Esophagus muscularis mucosa (tissue), 4 donors: ENCODE measurements at regions not wholly inside any gene's neighbourhood (a gene's known extent, or its start where the extent isn't known, plus 50 kb on each side); places are given as distances from the start of the nearest gene placed in this dataset.

Source experiments
- DNase-seq: peaks from one replicate; pipeline ENCODE4 v3.0.0-alpha.2; 2017; ENCODE audit errors: extremely low spot score
- H3K27ac ChIP-seq, 4 donors: fragments of 200-600 bp; sonication (generic); replicated peaks in 1 of 4; 1 replicate in 3 of 4; 2 replicates in 1 of 4; pipeline ENCODE4 v1.5.1; 2016 to 2019; ENCODE audit warnings: mild to moderate bottlenecking in 1 of 4
- H3K27me3 ChIP-seq, 4 donors: fragments of 200-600 bp; sonication (generic); one replicate each; pipeline versions ENCODE4 v1.5.1 to v1.6.0; 2016 to 2019
- H3K36me3 ChIP-seq, 4 donors: fragments of 200-600 bp; sonication (generic); one replicate each; pipeline ENCODE4 v1.5.1; 2016 to 2019
- H3K4me1 ChIP-seq, 4 donors: fragments of 200-600 bp; sonication (generic); one replicate each; pipeline ENCODE4 v1.5.1; 2016 to 2019
- H3K4me3 ChIP-seq, 4 donors: fragments of 200-600 bp; sonication (generic); 1 replicate in 2 of 4; 2 replicates in 2 of 4; pipeline ENCODE4 v1.5.1; 2016 to 2019; ENCODE audit warnings: mild to moderate bottlenecking in 4 of 4, moderate library complexity in 1 of 4
- H3K9me3 ChIP-seq, 4 donors: fragments of 200-600 bp; sonication (generic); 1 replicate in 3 of 4; 2 replicates in 1 of 4; pipeline ENCODE4 v1.5.1; 2016 to 2019
- CTCF ChIP-seq, 3 experiments: fragments of 200-600 bp in 2 of 3; fragments of 450-650 bp in 1 of 3; sonication (generic) in 2 of 3; IDR thresholded peaks; one replicate each; pipeline ENCODE4 v1.5.1; 2017 to 2019; ENCODE audit warnings: antibody characterized with exemption in 3 of 3, mild to moderate bottlenecking in 2 of 3, moderate library complexity in 1 of 3
- EP300 ChIP-seq: sonication (generic); formaldehyde crosslinking; IDR thresholded peaks from one replicate; pipeline ENCODE4 v1.6.1; 2017; ENCODE audit warnings: antibody characterized with exemption
- POLR2A ChIP-seq: fragments of 450-650 bp; IDR thresholded peaks from one replicate; pipeline ENCODE4 v1.6.1; 2017; ENCODE audit warnings: antibody characterized with exemption, moderate library complexity, mild to moderate bottlenecking, low read depth
- POLR2AphosphoS5 ChIP-seq, 2 donors: sonication (generic); formaldehyde crosslinking; IDR thresholded peaks; one replicate each; pipeline ENCODE4 v1.6.1; 2017; ENCODE audit warnings: antibody characterized with exemption in 2 of 2
- WGBS: methylation state at CpG from one replicate; pipeline ENCODE4 v1.1.5; 2018; 5-methylcytosine and 5-hydroxymethylcytosine counted together
- intact Hi-C: fragments of 100-400 bp; cut with DNase I; formaldehyde crosslinking; loops from one replicate; pipeline ENCODE4 v1.15.1; 2023

- 93% methylated on average over 10 of the region's 12 CpGs for WGBS
- TF ChIP-seq EP300 (no peak), CTCF (IDR thresholded peaks at IDR 0.05) (no peak), POLR2AphosphoS5 (IDR thresholded peaks at IDR 0.05) (no peak), POLR2A (no peak)
- intact Hi-C loops: no loop called here
- no peaks in the 10 kb centered on the region for H3K36me3 ChIP-seq
- no peak overlapping the region for H3K27ac ChIP-seq
- peaks cover 0 to 33% (median 24%) of the 10 kb centered on the region in 4 donors for H3K9me3 ChIP-seq
- no peak overlapping the region for H3K4me3 ChIP-seq
- H3K4me1 ChIP-seq: no peaks in the 10 kb centered on the region
- no peak for DNase-seq
- H3K27me3 ChIP-seq: peaks cover 0 to 11% (median 0%) of the 10 kb centered on the region in 4 donors
These were observed 194.0 kb downstream of the IRX2 start for GRCh38 chr5:2557435-2557834.

GRCh38 chr5:2556375-2556966 lies 195.0 kb downstream of the IRX2 start:
- intact Hi-C loops: no loop called here
- WGBS: 96% methylated on average over 9 of the region's 10 CpGs
- Histone ChIP-seq H3K27me3 (peaks cover 0 to 4% (median 0%) of the 10 kb centered on the region in 4 donors), H3K36me3 (no peaks in the 10 kb centered on the region), H3K4me3 (no peak overlapping the region), H3K27ac (no peak overlapping the region), H3K9me3 (peaks cover 0 to 33% (median 24%) of the 10 kb centered on the region in 4 donors), H3K4me1 (no peaks in the 10 kb centered on the region)
- TF ChIP-seq CTCF (IDR thresholded peaks at IDR 0.05) (no peak), EP300 (no peak), POLR2A (no peak), POLR2AphosphoS5 (IDR thresholded peaks at IDR 0.05) (no peak)
- DNase-seq: peak; percentile 79

- 78% methylated on average over 2 of the region's 2 CpGs for WGBS
These were observed 197.9 kb downstream of the IRX2 start for GRCh38 chr5:2553611-2554010.

GRCh38 chr5:2550509-2550908 lies 201.0 kb downstream of the IRX2 start:
- Histone ChIP-seq H3K36me3 (no peaks in the 10 kb centered on the region), H3K27ac (no peak overlapping the region), H3K4me3 (no peak overlapping the region), H3K9me3 (peaks cover 0 to 23% (median 22%) of the 10 kb centered on the region in 4 donors), H3K27me3 (peaks cover 0 to 5% (median 0%) of the 10 kb centered on the region in 4 donors), H3K4me1 (peaks cover 0 to 5% (median 2%) of the 10 kb centered on the region in 4 donors)
- TF ChIP-seq CTCF (IDR thresholded peaks at IDR 0.05) (no peak), POLR2AphosphoS5 (IDR thresholded peaks at IDR 0.05) (no peak)
- no peak for DNase-seq
- intact Hi-C loops: no loop called here
- 21% methylated on average over 5 of the region's 5 CpGs for WGBS

More at GRCh38 chr5:2553611-2554010, 197.9 kb downstream of the IRX2 start:
- Histone ChIP-seq H3K27me3 (peaks cover 0 to 4% (median 0%) of the 10 kb centered on the region in 4 donors), H3K9me3 (peaks cover 0 to 33% (median 24%) of the 10 kb centered on the region in 4 donors), H3K4me1 (peaks cover 0 to 5% (median 2%) of the 10 kb centered on the region in 4 donors), H3K36me3 (no peaks in the 10 kb centered on the region), H3K4me3 (no peak overlapping the region), H3K27ac (no peak overlapping the region)
- no peak for TF ChIP-seq POLR2A
- TF ChIP-seq CTCF (IDR thresholded peaks at IDR 0.05): no peak
- TF ChIP-seq EP300: no peak
- TF ChIP-seq POLR2AphosphoS5 (IDR thresholded peaks at IDR 0.05): no peak
- DNase-seq: no peak
- intact Hi-C loops: no loop called here

GRCh38 chr5:2549900-2550299 lies 201.6 kb downstream of the IRX2 start:
- Histone ChIP-seq H3K27ac (no peak overlapping the region), H3K4me3 (no peak overlapping the region), H3K4me1 (peaks cover 0 to 5% (median 2%) of the 10 kb centered on the region in 4 donors), H3K27me3 (peaks cover 0 to 10% (median 0%) of the 10 kb centered on the region in 4 donors), H3K36me3 (no peaks in the 10 kb centered on the region), H3K9me3 (peaks cover 0 to 19% (median 18%) of the 10 kb centered on the region in 4 donors)
- intact Hi-C loops: no loop called here
- WGBS: 49% methylated on average over 7 of the region's 7 CpGs
- TF ChIP-seq CTCF (IDR thresholded peaks at IDR 0.05): no peak
- no peak for DNase-seq
